ENCODE measurements at regions not wholly inside any gene's neighbourhood (a gene's known extent, or its start where the extent isn't known, plus 50 kb on each side); places are given as distances from the start of the nearest gene placed in this dataset.

GRCh38 chr2:57877811-57878170 lies 168.8 kb upstream of the VRK2 start:
- Mint-ChIP-seq H3K36me3 (ENCODE audit: insufficient read depth, unreplicated experiment) (no peaks in the 10 kb centered on the region), H3K27ac (ENCODE audit: low read depth, unreplicated experiment) (no peak overlapping the region), H3K4me3 (ENCODE audit: unreplicated experiment) (no peak overlapping the region), H3K4me1 (ENCODE audit: insufficient read depth, unreplicated experiment) (no peaks in the 10 kb centered on the region), H3K9me3 (ENCODE audit: unreplicated experiment) (no peaks in the 10 kb centered on the region), H3K27me3 (ENCODE audit: insufficient read depth, unreplicated experiment) (no peaks in the 10 kb centered on the region)
- ChIA-PET CTCF (no interaction called here), POLR2A (interaction anchor here (0.6 kb wide), 1 partner anchor 11 kb away, joined by 3 read pairs; no protein-coding TSS in a partner anchor)
- no peak for TF ChIP-seq CTCF (IDR thresholded peaks at IDR 0.05; ENCODE audit: unreplicated experiment)
- intact Hi-C loops (cut with micrococcal nuclease) = no loop called here
- DNase-seq (ENCODE audit: unreplicated experiment) = no peak
- no TSS peak for BruUV-seq (replicated peaks)

DNA sequence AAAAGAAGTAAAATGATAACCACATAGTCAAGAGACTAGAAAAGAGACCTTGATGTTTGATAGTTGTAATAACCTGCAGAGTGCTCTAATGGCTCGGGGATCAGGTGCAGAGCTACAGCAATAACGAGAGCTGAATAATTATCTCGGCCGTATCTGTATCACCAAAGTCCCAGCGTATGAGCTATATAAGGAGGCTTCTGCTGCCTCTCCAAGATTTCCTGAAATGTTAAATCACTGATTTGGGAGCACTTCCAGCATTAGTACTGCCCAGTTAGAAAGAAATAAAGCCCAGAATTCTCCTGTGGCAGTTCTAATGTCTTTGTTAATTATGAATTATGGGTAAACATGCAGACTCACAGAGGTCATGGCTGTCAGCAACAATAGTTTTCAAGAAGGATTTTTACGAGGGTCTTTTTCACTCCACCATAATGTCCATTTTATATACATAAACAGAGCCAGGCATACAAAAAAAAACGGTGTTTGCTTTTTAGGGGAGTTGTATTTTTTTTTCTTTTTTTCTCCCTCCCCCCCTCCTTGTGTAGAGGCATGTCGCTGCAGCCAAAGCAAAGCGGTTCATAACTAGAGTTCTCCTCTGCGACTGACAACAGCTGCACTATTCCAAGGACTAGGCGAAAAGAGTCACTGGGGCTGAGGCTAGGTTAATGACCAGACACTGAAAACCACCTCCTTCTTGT lies 168.3 kb upstream of the VRK2 start:
- Mint-ChIP-seq H3K4me1 (ENCODE audit: insufficient read depth, unreplicated experiment) (no peaks in the 10 kb centered on the region), H3K27ac (ENCODE audit: low read depth, unreplicated experiment) (no peak overlapping the region), H3K27me3 (ENCODE audit: insufficient read depth, unreplicated experiment) (no peaks in the 10 kb centered on the region), H3K4me3 (ENCODE audit: unreplicated experiment) (no peak overlapping the region), H3K9me3 (ENCODE audit: unreplicated experiment) (no peaks in the 10 kb centered on the region), H3K36me3 (ENCODE audit: insufficient read depth, unreplicated experiment) (no peaks in the 10 kb centered on the region)
- TF ChIP-seq CTCF (IDR thresholded peaks at IDR 0.05; ENCODE audit: unreplicated experiment) = no peak
- BruUV-seq (replicated peaks) = no TSS peak
- intact Hi-C loops (cut with micrococcal nuclease) = no loop called here
- DNase-seq (ENCODE audit: unreplicated experiment) = no peak
- POLR2A ChIA-PET = interaction anchor here (0.6 kb wide), 1 partner anchor 11 kb away, joined by 3 read pairs; no protein-coding TSS in a partner anchor
- CTCF ChIA-PET = no interaction called here

DNA sequence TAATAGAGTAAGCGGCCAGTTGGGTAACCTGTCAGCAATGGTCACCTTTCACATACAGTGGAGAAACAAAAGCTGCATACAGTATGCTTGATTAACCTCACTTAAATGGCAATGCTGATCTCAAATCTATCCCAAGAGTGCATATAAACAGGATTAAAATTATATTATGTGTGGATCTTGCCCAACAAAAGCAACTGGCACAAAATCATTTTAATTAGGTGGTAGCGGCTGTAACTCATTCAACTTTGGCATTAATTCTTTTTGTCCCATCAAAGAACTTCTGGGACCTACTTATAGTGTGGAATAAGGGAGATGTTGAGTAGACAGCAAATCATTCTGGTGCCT lies 167.8 kb upstream of the VRK2 start:
- no peak for TF ChIP-seq CTCF (IDR thresholded peaks at IDR 0.05; ENCODE audit: unreplicated experiment)
- no peaks in the 10 kb centered on the region for H3K27me3 Mint-ChIP-seq (ENCODE audit: insufficient read depth, unreplicated experiment)
- POLR2A ChIA-PET = no interaction called here
- intact Hi-C loops (cut with micrococcal nuclease) = no loop called here
- H3K4me1 Mint-ChIP-seq (ENCODE audit: insufficient read depth, unreplicated experiment) = no peaks in the 10 kb centered on the region
- H3K27ac Mint-ChIP-seq (ENCODE audit: low read depth, unreplicated experiment) = no peak overlapping the region
- no peak for DNase-seq (ENCODE audit: unreplicated experiment)
- no peaks in the 10 kb centered on the region for H3K36me3 Mint-ChIP-seq (ENCODE audit: insufficient read depth, unreplicated experiment)
- no TSS peak for BruUV-seq (replicated peaks)
- CTCF ChIA-PET = no interaction called here
- H3K9me3 Mint-ChIP-seq (ENCODE audit: unreplicated experiment) = no peaks in the 10 kb centered on the region
- no peak overlapping the region for H3K4me3 Mint-ChIP-seq (ENCODE audit: unreplicated experiment)

GRCh38 chr2:57880446-57880845 lies 166.2 kb upstream of the VRK2 start:
- no peak for TF ChIP-seq CTCF (IDR thresholded peaks at IDR 0.05; ENCODE audit: unreplicated experiment)
- H3K36me3 Mint-ChIP-seq (ENCODE audit: insufficient read depth, unreplicated experiment) = no peaks in the 10 kb centered on the region
- no peaks in the 10 kb centered on the region for H3K9me3 Mint-ChIP-seq (ENCODE audit: unreplicated experiment)
- no peaks in the 10 kb centered on the region for H3K27me3 Mint-ChIP-seq (ENCODE audit: insufficient read depth, unreplicated experiment)
- no peak for DNase-seq (ENCODE audit: unreplicated experiment)
- no peak overlapping the region for H3K4me3 Mint-ChIP-seq (ENCODE audit: unreplicated experiment)
- ChIA-PET POLR2A (interaction anchor here (0.7 to 0.9 kb wide), 2 partner anchors 18 to 361 kb away, joined by 3 to 4 read pairs; partner anchors contain the start of gene FANCL), CTCF (interaction anchor here (0.6 kb wide), 1 partner anchor 25 kb away, joined by 5 read pairs; no protein-coding TSS in a partner anchor)
- intact Hi-C loops (cut with micrococcal nuclease) = no loop called here
- BruUV-seq (replicated peaks) = no TSS peak
- H3K27ac Mint-ChIP-seq (ENCODE audit: low read depth, unreplicated experiment) = no peak overlapping the region
- no peaks in the 10 kb centered on the region for H3K4me1 Mint-ChIP-seq (ENCODE audit: insufficient read depth, unreplicated experiment)
